Loucy (cell line): ENCODE measurements at regions not wholly inside any gene's neighbourhood (a gene's known extent, or its start where the extent isn't known, plus 50 kb on each side); places are given as distances from the start of the nearest gene placed in this dataset.

Experiments
- H2AFZ ChIP-seq: fragments of 200-600 bp; sonication (generic); 2 replicates; pipeline ENCODE4 v1.6.0; 2016; ENCODE audit warnings: antibody characterized with exemption, mild to moderate bottlenecking, low read length, moderate library complexity
- H3F3A ChIP-seq: fragments of 200-600 bp; 2 replicates; pipeline ENCODE4 v1.6.0; 2016; ENCODE audit warnings: antibody characterized with exemption, low read depth, mild to moderate bottlenecking
- H3K27me3 ChIP-seq: fragments of 200-600 bp; sonication (generic); 2 replicates; pipeline ENCODE4 v1.6.1; 2014; ENCODE audit warnings: low read length, mild to moderate bottlenecking; ENCODE audit not compliant: insufficient read depth, poor library complexity, severe bottlenecking
- H3K36me3 ChIP-seq: fragments of 200-600 bp; sonication (generic); 2 replicates; pipeline ENCODE4 v1.6.1; 2016; ENCODE audit warnings: low read length; ENCODE audit not compliant: insufficient read depth
- H3K4me1 ChIP-seq: fragments of 200-600 bp; sonication (generic); 2 replicates; pipeline ENCODE4 v1.5.1; 2014; ENCODE audit warnings: low read length, mild to moderate bottlenecking; ENCODE audit not compliant: insufficient read depth, poor library complexity, severe bottlenecking
- H3K4me2 ChIP-seq: fragments of 200-600 bp; sonication (generic); 2 replicates; pipeline ENCODE4 v1.6.0; 2014; ENCODE audit warnings: antibody characterized with exemption, low read length, low read depth, mild to moderate bottlenecking; ENCODE audit not compliant: poor library complexity, severe bottlenecking
- H3K4me3 ChIP-seq: fragments of 200-600 bp; sonication (generic); 2 replicates; pipeline ENCODE4 v1.5.1; 2014; ENCODE audit warnings: low read length, mild to moderate bottlenecking, mixed read lengths; ENCODE audit not compliant: poor library complexity, severe bottlenecking
- H3K79me2 ChIP-seq: fragments of 200-600 bp; sonication (generic); 2 replicates; pipeline ENCODE4 v1.6.1; 2014; ENCODE audit warnings: low read length; ENCODE audit not compliant: insufficient read depth
- H3K9ac ChIP-seq: fragments of 200-600 bp; sonication (generic); 2 replicates; pipeline ENCODE4 v1.6.0; 2014; ENCODE audit warnings: mild to moderate bottlenecking, low read depth, low read length, moderate library complexity; ENCODE audit not compliant: poor library complexity, severe bottlenecking
- H3K9me2 ChIP-seq: fragments of 200-600 bp; sonication (generic); replicated peaks from 2 replicates; pipeline ENCODE4 v1.6.1; 2016; ENCODE audit warnings: low read depth, low read length, mixed read lengths
- H3K9me3 ChIP-seq: fragments of 200-600 bp; sonication (generic); 2 replicates; pipeline ENCODE4 v1.6.1; 2014; ENCODE audit warnings: mild to moderate bottlenecking, antibody characterized with exemption, low read length, low read depth; ENCODE audit not compliant: insufficient read depth
- H4K20me1 ChIP-seq: fragments of 200-600 bp; sonication (generic); 2 replicates; pipeline ENCODE4 v1.6.0; 2014; ENCODE audit warnings: antibody characterized with exemption, low read length, mild to moderate bottlenecking; ENCODE audit not compliant: insufficient read depth, poor library complexity, severe bottlenecking
- EZH2phosphoT487 ChIP-seq: fragments of 200-600 bp; IDR thresholded peaks from 2 replicates; pipeline ENCODE4 v1.6.1; 2018; ENCODE audit warnings: antibody characterized with exemption, mild to moderate bottlenecking, moderate library complexity, borderline replicate concordance
- TF ChIP-seq, protein P1 (sequence below): fragments of 200-600 bp; sonication (generic); conservative IDR thresholded peaks from 2 replicates; pipeline ENCODE4 v1.5.1; 2014; ENCODE audit warnings: mild to moderate bottlenecking, antibody characterized with exemption, low read length

DNA sequence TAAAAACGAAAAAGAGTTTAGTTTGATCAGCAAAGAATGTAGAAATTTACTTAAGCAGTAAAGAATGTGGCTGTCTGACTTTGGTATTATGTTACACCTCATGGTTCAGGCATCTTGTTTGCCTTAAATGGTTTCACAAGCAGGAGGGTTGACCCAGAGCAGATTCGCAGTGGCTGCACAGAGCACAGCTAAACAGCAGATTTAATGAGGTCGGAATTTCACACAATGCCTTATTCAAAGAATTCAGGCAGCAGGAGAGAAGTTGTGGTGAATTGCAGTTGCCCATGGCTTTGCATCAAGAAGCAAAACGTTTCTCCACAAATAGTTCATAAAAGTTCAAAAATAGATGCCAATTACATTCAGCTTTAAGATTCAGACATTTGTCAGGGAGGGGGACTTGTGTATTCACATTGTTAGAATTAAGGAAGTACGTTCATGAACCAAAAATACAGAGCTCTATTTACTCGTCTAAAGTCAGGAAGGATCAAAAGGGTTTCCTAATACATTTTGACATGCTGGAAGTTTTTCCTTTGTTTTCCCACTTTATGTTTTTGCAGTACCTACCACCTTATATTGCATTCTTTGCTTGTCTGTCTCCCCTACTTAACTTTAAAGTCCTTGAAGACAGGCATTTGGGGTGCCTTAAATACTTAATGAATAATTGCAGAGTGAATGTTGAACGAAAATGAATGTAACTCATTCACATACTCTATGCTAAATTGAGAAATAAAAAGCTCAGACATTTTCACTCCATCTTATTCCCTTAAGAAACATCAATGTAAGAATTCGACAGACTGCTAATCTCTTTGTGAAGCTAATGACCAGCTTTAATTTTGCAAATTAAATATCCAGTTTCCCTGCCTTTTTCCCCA lies 1163.6 kb upstream of the CITED2 start:
- no peak overlapping the region for H3K4me2 ChIP-seq

DNA sequence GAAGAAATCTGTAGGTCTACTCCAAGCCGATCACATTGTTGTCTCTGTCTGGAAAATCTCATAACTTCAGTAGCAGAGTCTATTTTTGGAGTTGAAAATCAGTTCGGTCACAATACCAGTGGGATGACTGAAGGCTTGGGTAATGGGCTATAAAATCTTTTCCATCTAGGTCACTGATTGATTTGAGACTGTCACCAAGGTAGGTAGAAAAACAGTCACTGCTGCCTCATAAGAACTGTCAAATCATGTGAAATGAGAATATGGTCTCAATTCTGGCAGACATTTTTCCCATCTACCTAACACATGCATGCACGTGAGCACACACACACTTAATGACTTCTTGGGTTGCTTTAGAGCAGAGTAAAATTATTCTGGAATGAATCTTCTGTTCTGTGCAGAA lies 1162.8 kb upstream of the CITED2 start:
- TF ChIP-seq, protein P1, sequence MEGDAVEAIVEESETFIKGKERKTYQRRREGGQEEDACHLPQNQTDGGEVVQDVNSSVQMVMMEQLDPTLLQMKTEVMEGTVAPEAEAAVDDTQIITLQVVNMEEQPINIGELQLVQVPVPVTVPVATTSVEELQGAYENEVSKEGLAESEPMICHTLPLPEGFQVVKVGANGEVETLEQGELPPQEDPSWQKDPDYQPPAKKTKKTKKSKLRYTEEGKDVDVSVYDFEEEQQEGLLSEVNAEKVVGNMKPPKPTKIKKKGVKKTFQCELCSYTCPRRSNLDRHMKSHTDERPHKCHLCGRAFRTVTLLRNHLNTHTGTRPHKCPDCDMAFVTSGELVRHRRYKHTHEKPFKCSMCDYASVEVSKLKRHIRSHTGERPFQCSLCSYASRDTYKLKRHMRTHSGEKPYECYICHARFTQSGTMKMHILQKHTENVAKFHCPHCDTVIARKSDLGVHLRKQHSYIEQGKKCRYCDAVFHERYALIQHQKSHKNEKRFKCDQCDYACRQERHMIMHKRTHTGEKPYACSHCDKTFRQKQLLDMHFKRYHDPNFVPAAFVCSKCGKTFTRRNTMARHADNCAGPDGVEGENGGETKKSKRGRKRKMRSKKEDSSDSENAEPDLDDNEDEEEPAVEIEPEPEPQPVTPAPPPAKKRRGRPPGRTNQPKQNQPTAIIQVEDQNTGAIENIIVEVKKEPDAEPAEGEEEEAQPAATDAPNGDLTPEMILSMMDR = no peak
- TF ChIP-seq EZH2phosphoT487 = no peak
- no peaks in the 10 kb centered on the region for H3K27me3 ChIP-seq
- no peaks in the 10 kb centered on the region for H3K9me2 ChIP-seq
- H3F3A ChIP-seq = no peaks in the 10 kb centered on the region
- no peaks in the 10 kb centered on the region for H3K9me3 ChIP-seq
- H2AFZ ChIP-seq = no peak overlapping the region
- no peak overlapping the region for H3K4me2 ChIP-seq
- H4K20me1 ChIP-seq = no peaks in the 10 kb centered on the region
- no peaks in the 10 kb centered on the region for H3K4me1 ChIP-seq
- no peak overlapping the region for H3K9ac ChIP-seq
- H3K4me3 ChIP-seq = no peak overlapping the region
- H3K36me3 ChIP-seq = no peaks in the 10 kb centered on the region
- no peaks in the 10 kb centered on the region for H3K79me2 ChIP-seq

More for the DNA sequence above, 1163.6 kb upstream of the CITED2 start:
- H3K27me3 ChIP-seq = no peaks in the 10 kb centered on the region
- H3K4me3 ChIP-seq = no peak overlapping the region
- H3K9me2 ChIP-seq = no peaks in the 10 kb centered on the region
- H3K4me1 ChIP-seq = no peaks in the 10 kb centered on the region
- no peaks in the 10 kb centered on the region for H3K36me3 ChIP-seq
- no peak overlapping the region for H2AFZ ChIP-seq
- TF ChIP-seq, protein P1 = no peak
- TF ChIP-seq EZH2phosphoT487 = no peak
- H3K79me2 ChIP-seq = no peaks in the 10 kb centered on the region
- no peaks in the 10 kb centered on the region for H3K9me3 ChIP-seq
- no peaks in the 10 kb centered on the region for H4K20me1 ChIP-seq
- H3F3A ChIP-seq = no peaks in the 10 kb centered on the region
- no peak overlapping the region for H3K9ac ChIP-seq

DNA sequence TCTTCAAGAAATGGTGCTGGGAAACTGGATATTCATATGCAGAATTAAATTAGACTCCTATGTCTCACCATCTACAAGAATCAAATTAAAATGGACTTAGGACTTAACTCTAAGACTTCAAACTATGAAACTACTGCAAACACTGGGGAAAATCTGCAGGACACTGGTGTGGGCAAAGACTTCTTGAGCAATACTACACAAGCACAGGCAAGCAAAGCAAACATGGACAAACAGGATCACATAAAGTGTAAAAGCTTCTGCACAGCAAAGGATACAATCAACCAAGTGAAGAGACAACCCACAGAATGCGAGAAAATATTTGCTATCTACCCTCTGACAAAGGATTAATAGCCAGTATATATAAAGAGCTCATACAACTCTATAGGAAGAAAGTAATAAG lies 1161.1 kb upstream of the CITED2 start:
- Histone ChIP-seq H3K4me2 (no peak overlapping the region), H2AFZ (no peak overlapping the region), H3K27me3 (no peaks in the 10 kb centered on the region), H3K9me2 (no peaks in the 10 kb centered on the region), H4K20me1 (no peaks in the 10 kb centered on the region), H3K36me3 (no peaks in the 10 kb centered on the region), H3K4me1 (no peaks in the 10 kb centered on the region), H3K9me3 (no peaks in the 10 kb centered on the region), H3K9ac (no peak overlapping the region), H3K4me3 (no peak overlapping the region), H3F3A (no peaks in the 10 kb centered on the region), H3K79me2 (no peaks in the 10 kb centered on the region)
- TF ChIP-seq, protein P1 = no peak
- no peak for TF ChIP-seq EZH2phosphoT487
